ENCODE measurements at regions not wholly inside any gene's neighbourhood (a gene's known extent, or its start where the extent isn't known, plus 50 kb on each side); places are given as distances from the start of the nearest gene placed in this dataset.
"Not testable (repeated sequence)": the region's sequence is repeated elsewhere in the genome, so short reads cannot be mapped to it uniquely, and the experiment has no call there.

DNA sequence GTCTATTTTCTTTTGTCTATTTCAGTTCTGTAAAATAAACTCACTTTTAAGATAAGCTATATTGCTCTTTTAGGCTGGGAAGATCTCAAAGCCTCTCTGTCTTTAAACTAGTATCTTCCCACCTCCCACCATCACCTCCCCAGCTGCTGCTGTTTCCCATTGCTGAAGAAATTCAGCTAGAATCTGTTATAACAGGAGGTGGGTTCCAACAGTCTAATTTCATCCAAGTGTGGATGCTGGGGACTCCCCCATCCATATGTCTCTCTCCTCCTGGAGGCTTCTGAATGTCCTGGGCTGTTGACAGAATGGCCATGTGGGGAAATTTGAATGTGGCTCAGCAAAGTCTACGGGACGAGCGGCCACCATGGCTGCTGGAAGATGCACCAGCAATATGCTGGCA lies 301.0 kb downstream of the RASEF start:
- Mint-ChIP-seq H3K27ac (ENCODE audit: unreplicated experiment) (no peak overlapping the region), H3K4me3 (ENCODE audit: unreplicated experiment) (no peak overlapping the region), H3K27me3 (ENCODE audit: unreplicated experiment) (peaks cover 2% of the 10 kb centered on the region), H3K4me1 (ENCODE audit: unreplicated experiment) (no peaks in the 10 kb centered on the region), H3K36me3 (ENCODE audit: low read depth, unreplicated experiment) (no peaks in the 10 kb centered on the region), H3K9me3 (ENCODE audit: unreplicated experiment) (no peaks in the 10 kb centered on the region)
- TF ChIP-seq, protein P1, sequence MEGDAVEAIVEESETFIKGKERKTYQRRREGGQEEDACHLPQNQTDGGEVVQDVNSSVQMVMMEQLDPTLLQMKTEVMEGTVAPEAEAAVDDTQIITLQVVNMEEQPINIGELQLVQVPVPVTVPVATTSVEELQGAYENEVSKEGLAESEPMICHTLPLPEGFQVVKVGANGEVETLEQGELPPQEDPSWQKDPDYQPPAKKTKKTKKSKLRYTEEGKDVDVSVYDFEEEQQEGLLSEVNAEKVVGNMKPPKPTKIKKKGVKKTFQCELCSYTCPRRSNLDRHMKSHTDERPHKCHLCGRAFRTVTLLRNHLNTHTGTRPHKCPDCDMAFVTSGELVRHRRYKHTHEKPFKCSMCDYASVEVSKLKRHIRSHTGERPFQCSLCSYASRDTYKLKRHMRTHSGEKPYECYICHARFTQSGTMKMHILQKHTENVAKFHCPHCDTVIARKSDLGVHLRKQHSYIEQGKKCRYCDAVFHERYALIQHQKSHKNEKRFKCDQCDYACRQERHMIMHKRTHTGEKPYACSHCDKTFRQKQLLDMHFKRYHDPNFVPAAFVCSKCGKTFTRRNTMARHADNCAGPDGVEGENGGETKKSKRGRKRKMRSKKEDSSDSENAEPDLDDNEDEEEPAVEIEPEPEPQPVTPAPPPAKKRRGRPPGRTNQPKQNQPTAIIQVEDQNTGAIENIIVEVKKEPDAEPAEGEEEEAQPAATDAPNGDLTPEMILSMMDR (IDR thresholded peaks at IDR 0.05; ENCODE audit: unreplicated experiment) = no peak
- DNase-seq (ENCODE audit: low spot score) = no peak

DNA sequence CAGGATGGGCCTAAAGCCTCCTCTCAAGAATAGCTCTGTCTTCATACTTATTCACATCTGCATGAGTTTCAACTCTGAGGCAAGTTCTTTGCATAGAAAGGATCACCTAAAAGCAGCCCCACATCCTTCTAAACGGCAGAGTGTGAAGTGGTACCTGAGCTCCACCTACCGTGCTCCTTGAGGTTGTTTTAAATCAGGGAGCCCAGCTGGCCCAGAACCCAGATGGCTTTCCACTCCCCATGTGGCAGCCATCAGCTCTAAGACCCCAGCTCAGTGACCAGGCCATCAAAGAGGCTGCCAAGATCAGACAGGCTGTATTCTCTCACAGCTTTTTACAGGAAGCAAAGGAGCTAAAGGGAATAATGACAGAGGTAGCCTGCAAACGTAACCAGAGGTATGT lies 299.3 kb downstream of the RASEF start:
- no peak for DNase-seq (ENCODE audit: low spot score)
- Mint-ChIP-seq H3K4me3 (ENCODE audit: unreplicated experiment) (no peak overlapping the region), H3K4me1 (ENCODE audit: unreplicated experiment) (no peaks in the 10 kb centered on the region), H3K36me3 (ENCODE audit: low read depth, unreplicated experiment) (no peaks in the 10 kb centered on the region), H3K9me3 (ENCODE audit: unreplicated experiment) (no peaks in the 10 kb centered on the region), H3K27ac (ENCODE audit: unreplicated experiment) (no peak overlapping the region), H3K27me3 (ENCODE audit: unreplicated experiment) (peaks cover 2% of the 10 kb centered on the region)
- TF ChIP-seq, protein P1 (IDR thresholded peaks at IDR 0.05; ENCODE audit: unreplicated experiment) = no peak

DNA sequence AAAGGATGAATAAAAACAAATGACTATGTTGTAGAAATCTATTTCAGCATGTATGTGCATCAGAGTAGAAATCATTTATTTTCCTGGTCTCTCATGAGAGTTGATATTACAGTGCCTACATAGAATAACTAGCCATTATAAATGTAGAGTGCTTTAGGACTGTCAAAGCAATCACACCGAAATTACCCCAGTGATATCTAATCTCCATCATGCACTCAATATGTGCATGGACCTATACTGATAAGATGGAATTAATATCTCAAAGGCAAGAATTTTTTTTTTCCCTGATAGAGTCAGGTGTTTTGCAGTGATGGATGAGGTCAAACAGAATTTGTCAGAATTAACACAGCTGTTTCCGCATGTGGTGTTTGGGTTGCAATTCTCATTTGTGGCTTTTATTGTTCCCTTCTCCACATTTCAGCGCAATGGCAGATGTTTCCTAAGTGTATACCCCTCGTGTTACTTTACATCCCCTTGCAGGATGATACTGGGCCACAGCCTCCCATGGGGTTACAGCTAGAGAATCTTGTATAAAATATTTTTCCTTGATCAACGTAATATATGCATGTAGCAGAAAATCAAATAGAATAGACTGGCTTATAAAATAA lies 298.8 kb downstream of the RASEF start:
- H3K27ac Mint-ChIP-seq (ENCODE audit: unreplicated experiment) = no peak overlapping the region
- no peak overlapping the region for H3K4me3 Mint-ChIP-seq (ENCODE audit: unreplicated experiment)
- no peaks in the 10 kb centered on the region for H3K36me3 Mint-ChIP-seq (ENCODE audit: low read depth, unreplicated experiment)
- TF ChIP-seq, protein P1 (IDR thresholded peaks at IDR 0.05; ENCODE audit: unreplicated experiment) = no peak
- H3K4me1 Mint-ChIP-seq (ENCODE audit: unreplicated experiment) = no peaks in the 10 kb centered on the region
- DNase-seq (ENCODE audit: low spot score) = no peak
- no peaks in the 10 kb centered on the region for H3K9me3 Mint-ChIP-seq (ENCODE audit: unreplicated experiment)
- peaks cover 2% of the 10 kb centered on the region for H3K27me3 Mint-ChIP-seq (ENCODE audit: unreplicated experiment)

DNA sequence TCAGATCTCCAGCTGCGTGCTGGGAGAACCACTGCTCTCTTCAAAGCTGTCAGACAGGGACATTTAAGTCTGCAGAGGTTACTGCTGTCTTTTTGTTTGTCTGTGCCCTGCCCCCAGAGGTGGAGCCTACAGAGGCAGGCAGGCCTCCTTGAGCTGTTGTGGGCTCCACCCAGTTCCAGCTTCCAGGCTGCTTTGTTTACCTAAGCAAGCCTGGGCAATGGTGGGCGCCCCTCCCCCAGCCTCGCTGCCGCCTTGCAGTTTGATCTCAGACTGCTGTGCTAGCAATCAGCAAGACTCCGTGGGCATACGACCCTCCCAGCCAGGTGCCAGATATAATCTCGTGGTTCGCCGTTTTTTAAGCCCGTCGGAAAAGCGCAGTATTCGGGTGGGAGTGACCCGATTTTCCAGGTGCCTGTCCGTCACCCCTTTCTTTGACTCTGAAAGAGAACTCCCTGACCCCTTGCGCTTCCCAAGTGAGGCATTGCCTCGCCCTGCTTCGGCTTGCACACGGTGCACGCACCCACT lies 288.2 kb downstream of the RASEF start:
- H3K4me1 Mint-ChIP-seq (ENCODE audit: unreplicated experiment); H3K4me3 Mint-ChIP-seq (ENCODE audit: unreplicated experiment); H3K36me3 Mint-ChIP-seq (ENCODE audit: low read depth, unreplicated experiment); H3K27ac Mint-ChIP-seq (ENCODE audit: unreplicated experiment); DNase-seq (ENCODE audit: low spot score); H3K27me3 Mint-ChIP-seq (ENCODE audit: unreplicated experiment); H3K9me3 Mint-ChIP-seq (ENCODE audit: unreplicated experiment): not testable (repeated sequence)

DNA sequence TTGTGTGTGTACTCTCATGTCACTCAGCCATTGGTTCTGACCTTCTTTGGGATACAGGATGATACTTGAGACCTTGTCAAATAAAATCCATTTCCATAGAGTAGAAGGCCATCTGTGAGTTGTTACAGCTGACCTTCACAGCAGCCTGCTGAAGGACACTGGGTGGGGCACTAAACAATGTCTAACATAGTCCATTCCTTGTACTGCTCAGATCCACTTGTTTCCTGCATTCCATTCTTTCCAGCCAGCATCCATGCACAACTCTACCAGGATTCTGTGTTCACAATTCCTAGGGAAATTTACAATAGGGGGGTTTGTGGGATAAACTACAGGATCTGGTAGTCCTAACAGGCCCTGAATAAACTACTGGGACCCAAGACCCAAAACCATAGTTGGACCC lies 286.4 kb downstream of the RASEF start:
- TF ChIP-seq, protein P1 (IDR thresholded peaks at IDR 0.05; ENCODE audit: unreplicated experiment) = no peak
- Mint-ChIP-seq H3K36me3 (ENCODE audit: low read depth, unreplicated experiment) (peaks cover 4% of the 10 kb centered on the region), H3K4me3 (ENCODE audit: unreplicated experiment) (no peak overlapping the region), H3K27ac (ENCODE audit: unreplicated experiment) (no peak overlapping the region), H3K9me3 (ENCODE audit: unreplicated experiment) (no peaks in the 10 kb centered on the region), H3K27me3 (ENCODE audit: unreplicated experiment) (no peaks in the 10 kb centered on the region), H3K4me1 (ENCODE audit: unreplicated experiment) (no peaks in the 10 kb centered on the region)
- no peak for DNase-seq (ENCODE audit: low spot score)

Measured in endothelial cell (in vitro differentiated cells).